Endothelial cell of umbilical vein (primary cell): ENCODE measurements at regions not wholly inside any gene's neighbourhood (a gene's known extent, or its start where the extent isn't known, plus 50 kb on each side); places are given as distances from the start of the nearest gene placed in this dataset.

ENCODE experiments used
- BruUV-seq: library from RNA; stranded (reverse); fragments of 400-500 nt; replicated peaks from 2 replicates; lab custom pipeline; 2021; lab: Mats Ljungman, UMichigan
- CTCF ChIA-PET: fragments of 300-600, 350-600 bp; sonication (Branson Sonifier 250); formaldehyde crosslinking; loops from one replicate; lab custom pipeline; 2021; ENCODE audit warnings: antibody characterized with exemption, inconsistent platforms; lab: Charles Lee
- POLR2A ChIA-PET: fragments of 300-600, 350-600 bp; sonication (Branson Sonifier 250); formaldehyde crosslinking; loops from one replicate; lab custom pipeline; 2021; ENCODE audit warnings: antibody characterized with exemption, inconsistent platforms; lab: Charles Lee
- DNase-seq: peaks from one replicate; pipeline ENCODE4 v3.0.0-alpha.2; 2011; ENCODE audit warnings: low read depth, low spot score
- FAIRE-seq: peaks from 2 replicates; lab custom pipeline; 2011; peaks lifted over from hg19 to GRCh38; lab: Jason Lieb, UNC
- H2AFZ ChIP-seq: 2 replicates; pipeline ENCODE4 v1.6.0; 2012; ENCODE audit warnings: low read depth, low read length, control low read depth, inconsistent platforms
- H3K27ac ChIP-seq: 2 replicates; pipeline ENCODE4 v1.5.1; 2011; ENCODE audit warnings: low read depth, mild to moderate bottlenecking, control low read depth, low read length, moderate library complexity; ENCODE audit not compliant: insufficient read depth
- H3K27me3 ChIP-seq, 2 experiments: 2 replicates each; pipeline versions ENCODE4 v1.6.0 to v1.6.1; 2011; ENCODE audit warnings: low read length in 2 of 2, mixed read lengths in 1 of 2; ENCODE audit not compliant: control insufficient read depth in 2 of 2, insufficient read depth in 2 of 2
- H3K36me3 ChIP-seq, 2 experiments: 2 replicates in 1 of 2; 3 replicates in 1 of 2; pipeline ENCODE4 v1.5.1; 2011; ENCODE audit warnings: low read length in 2 of 2, mild to moderate bottlenecking in 1 of 2, moderate library complexity in 1 of 2; ENCODE audit not compliant: control insufficient read depth in 2 of 2, insufficient read depth in 2 of 2; ENCODE audit errors: extremely low read depth in 1 of 2
- H3K4me1 ChIP-seq: 3 replicates; pipeline ENCODE4 v1.5.1; 2011; ENCODE audit warnings: mild to moderate bottlenecking, low read length; ENCODE audit not compliant: control insufficient read depth, insufficient read depth; ENCODE audit errors: extremely low read depth
- H3K4me2 ChIP-seq: 2 replicates; pipeline ENCODE4 v1.6.1; 2011; ENCODE audit warnings: low read length, control low read depth, mixed read lengths; ENCODE audit not compliant: insufficient read depth
- H3K4me3 ChIP-seq, 3 experiments: fragments of 200-600 bp in 1 of 3; sonication (generic), shearing (Covaris generic) in 1 of 3; replicated peaks in 1 of 3; 2 replicates each; pipeline ENCODE4 v1.5.1; 2011 to 2016; ENCODE audit warnings: control low read depth in 3 of 3, low read length in 3 of 3, mild to moderate bottlenecking in 2 of 3, inconsistent platforms in 1 of 3, low read depth in 1 of 3, moderate library complexity in 1 of 3; ENCODE audit not compliant: insufficient read depth in 1 of 3
- H3K79me2 ChIP-seq: 2 replicates; pipeline ENCODE4 v1.6.0; 2012; ENCODE audit warnings: low read length, inconsistent platforms; ENCODE audit not compliant: control insufficient read depth, insufficient read depth
- H3K9ac ChIP-seq: replicated peaks from 2 replicates; pipeline ENCODE3; 2011; ENCODE audit warnings: low read length, control low read depth; ENCODE audit not compliant: insufficient read depth; ENCODE audit errors: extremely low read depth
- H3K9me1 ChIP-seq: replicated peaks from 3 replicates; pipeline ENCODE4 v1.6.0; 2011; ENCODE audit warnings: mild to moderate bottlenecking, low read length; ENCODE audit not compliant: control insufficient read depth, insufficient read depth; ENCODE audit errors: extremely low read depth
- H3K9me3 ChIP-seq: replicated peaks from 2 replicates; pipeline ENCODE4 v1.5.1; 2012; ENCODE audit warnings: low read length, inconsistent platforms; ENCODE audit not compliant: control insufficient read depth, insufficient read depth
- H4K20me1 ChIP-seq: replicated peaks from 2 replicates; pipeline ENCODE3; 2011; ENCODE audit warnings: mild to moderate bottlenecking, low read length; ENCODE audit not compliant: control insufficient read depth, insufficient read depth; ENCODE audit errors: extremely low read depth
- POLR2A ChIP-seq: IDR thresholded peaks from 2 replicates; pipeline ENCODE4 v1.6.1; 2012; ENCODE audit warnings: low read depth, mild to moderate bottlenecking, control low read depth, low read length
- dilution Hi-C: fragments of 300-500 bp; cut with MboI; formaldehyde crosslinking; loops from one replicate; pipeline ENCODE4 v1.15.0; 2019; ENCODE audit warnings: low sequenced_read_pairs; ENCODE audit not compliant: extremely low pct_ligation_motif_present
- intact Hi-C: fragments of 100-400 bp; cut with micrococcal nuclease; formaldehyde crosslinking; loops from one replicate; pipeline ENCODE4 v1.10.0; 2022

- H3K27ac ChIP-seq: no peak overlapping the region
- no peaks in the 10 kb centered on the region for H4K20me1 ChIP-seq
- H3K4me1 ChIP-seq: peaks cover 4% of the 10 kb centered on the region
- no peaks in the 10 kb centered on the region for H3K9me3 ChIP-seq
- no peaks in the 10 kb centered on the region for H3K9me1 ChIP-seq
- CTCF ChIA-PET: interaction anchor here (1.6 kb wide), 1 partner anchor 26 kb away, joined by 3 read pairs; no protein-coding TSS in a partner anchor
- no peak for FAIRE-seq
- H3K79me2 ChIP-seq: no peaks in the 10 kb centered on the region
- POLR2A ChIA-PET: no interaction called here
- BruUV-seq: no TSS peak
- H3K9ac ChIP-seq: no peak overlapping the region
- H2AFZ ChIP-seq: no peak overlapping the region
- no peak overlapping the region for H3K4me3 ChIP-seq
- no peaks in the 10 kb centered on the region for H3K27me3 ChIP-seq
- no peaks in the 10 kb centered on the region for H3K36me3 ChIP-seq
- no peak for TF ChIP-seq POLR2A
- H3K4me2 ChIP-seq: no peak overlapping the region
- intact Hi-C loops (no loop called here), dilution Hi-C loops (no loop called here)
- no peak for DNase-seq
These were observed 50.0 kb upstream of the TFRC start for GRCh38 chr3:196131921-196132320.
